ENCODE measurements at regions not wholly inside any gene's neighbourhood (a gene's known extent, or its start where the extent isn't known, plus 50 kb on each side); places are given as distances from the start of the nearest gene placed in this dataset.

GRCh38 chr4:124144238-124144654, 568.3 kb downstream of the ANKRD50 start:
- TF ChIP-seq NFYB (CRISPR knock-in tag; conservative IDR thresholded peaks at IDR 0.05; ENCODE audit: low read depth) (no peak), CTCF (IDR thresholded peaks at IDR 0.05) (no peak), NR2C2 (CRISPR knock-in tag; IDR thresholded peaks at IDR 0.05) (no peak), ZSCAN18 (CRISPR knock-in tag; IDR thresholded peaks at IDR 0.05) (no peak), ZNF423 (CRISPR knock-in tag; IDR thresholded peaks at IDR 0.05) (no peak), PRDM15 (CRISPR knock-in tag; IDR thresholded peaks at IDR 0.05) (no peak), TP53 (CRISPR knock-in tag; IDR thresholded peaks at IDR 0.05) (no peak), ZBTB21 (CRISPR knock-in tag; IDR thresholded peaks at IDR 0.05; ENCODE audit: borderline replicate concordance) (no peak), CREB1 (CRISPR knock-in tag; IDR thresholded peaks at IDR 0.05) (no peak)
- TF ChIP-seq, protein P1, sequence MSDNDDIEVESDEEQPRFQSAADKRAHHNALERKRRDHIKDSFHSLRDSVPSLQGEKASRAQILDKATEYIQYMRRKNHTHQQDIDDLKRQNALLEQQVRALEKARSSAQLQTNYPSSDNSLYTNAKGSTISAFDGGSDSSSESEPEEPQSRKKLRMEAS (CRISPR knock-in tag; IDR thresholded peaks at IDR 0.05): no peak

Data from WTC11 (cell line).